Posterior cingulate gyrus (tissue), 11 donors: ENCODE measurements at regions not wholly inside any gene's neighbourhood (a gene's known extent, or its start where the extent isn't known, plus 50 kb on each side); places are given as distances from the start of the nearest gene placed in this dataset.

Experiments
- DNase-seq, 10 donors: peaks; one replicate each; pipeline versions ENCODE4 v3.0.0 to v3.0.0-alpha.2; 2020 to 2021; ENCODE audit warnings: mixed read lengths in 3 of 10
- intact Hi-C: fragments of 100-400 bp; cut with DNase I; formaldehyde crosslinking; loops from one replicate; pipeline ENCODE4 v1.15.1; 2023

GRCh38 chrX:14194711-14195110 is 165.0 kb upstream of the GEMIN8 start:
- no peak for DNase-seq
- intact Hi-C loops = no loop called here

GRCh38 chrX:14193547-14193946 is 163.9 kb upstream of the GEMIN8 start:
- intact Hi-C loops = no loop called here

DNA sequence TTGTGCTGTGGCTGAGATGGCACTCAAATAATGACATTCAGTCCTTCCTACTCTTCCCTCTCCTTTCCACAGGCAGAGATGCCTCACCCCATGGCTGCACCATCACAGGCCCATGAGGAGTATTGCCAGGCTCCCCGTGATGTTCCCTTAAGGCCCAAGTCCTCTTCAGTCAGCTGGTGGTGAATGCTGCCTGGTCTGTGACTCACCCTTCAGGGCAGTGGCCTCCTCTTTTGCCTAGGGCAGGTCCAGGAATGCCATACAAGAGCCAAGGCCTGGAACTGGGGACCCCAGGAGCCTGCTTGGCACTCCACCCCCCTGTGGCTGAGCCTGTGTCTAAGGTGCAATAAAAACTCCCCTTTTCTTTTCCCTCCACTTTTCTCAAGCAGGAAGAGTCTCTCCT is 144.2 kb upstream of the GEMIN8 start:
- intact Hi-C loops = no loop called here

More at GRCh38 chrX:14193547-14193946, 163.9 kb upstream of the GEMIN8 start:
- no peak for DNase-seq

GRCh38 chrX:14164828-14165227 is 135.1 kb upstream of the GEMIN8 start:
- intact Hi-C loops = no loop called here
- DNase-seq = no peak

More for the DNA sequence above, 144.2 kb upstream of the GEMIN8 start:
- no peak for DNase-seq

DNA sequence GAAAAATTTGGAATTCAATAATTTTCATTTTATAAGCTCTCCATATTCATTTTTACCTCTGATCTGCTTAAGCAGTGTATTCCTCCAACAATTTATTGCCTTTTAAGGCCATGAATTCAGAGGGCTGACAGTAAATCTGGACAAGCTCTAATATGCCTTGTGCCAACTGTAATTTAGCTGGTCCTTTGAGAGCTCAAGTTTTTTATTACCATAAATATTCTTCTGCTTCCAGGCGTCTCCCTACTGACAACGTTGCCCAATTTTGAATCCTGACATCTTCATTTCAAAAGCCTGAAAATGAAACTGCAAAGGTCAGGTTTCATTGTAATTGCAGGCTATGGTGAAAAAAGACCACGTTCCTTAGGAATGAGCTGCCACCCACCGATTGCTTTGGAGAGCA is 95.8 kb upstream of the GEMIN8 start:
- intact Hi-C loops = no loop called here
- no peak for DNase-seq

DNA sequence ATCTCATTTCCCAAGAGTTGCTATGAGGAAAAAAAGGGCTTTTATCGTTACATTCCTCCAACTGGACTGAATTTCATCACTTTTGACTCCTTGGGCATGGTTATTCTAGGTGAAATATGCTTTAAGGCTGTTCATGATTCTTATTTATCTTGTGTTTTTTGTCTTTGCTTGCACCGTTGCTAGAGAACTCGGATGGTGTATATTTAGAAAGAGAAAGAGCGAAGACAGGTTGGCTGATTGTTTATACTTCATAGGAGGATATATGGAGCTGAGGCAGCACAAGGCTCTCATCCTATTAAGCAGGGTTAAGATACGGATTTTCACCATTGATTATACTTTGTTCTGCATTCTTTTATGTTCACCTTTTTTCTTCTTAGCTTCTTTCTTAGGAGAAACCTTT is 94.9 kb upstream of the GEMIN8 start:
- no peak for DNase-seq
- intact Hi-C loops = no loop called here

- DNase-seq = peak in 7 of 10 donors; percentile 9 to 73 (median 32)
- intact Hi-C loops = loop anchor here (2.0 kb wide), 2 partner anchors 433 to 1047 kb away; partner anchors contain the start of gene GLRA2
These were observed 66.0 kb upstream of the GEMIN8 start for GRCh38 chrX:14095702-14096101.

- intact Hi-C loops = loop anchor here (2.0 kb wide), 2 partner anchors 435 to 1049 kb away; partner anchors contain the start of gene GLRA2
- no peak for DNase-seq
These were observed 64.5 kb upstream of the GEMIN8 start for GRCh38 chrX:14094191-14094590.

DNA sequence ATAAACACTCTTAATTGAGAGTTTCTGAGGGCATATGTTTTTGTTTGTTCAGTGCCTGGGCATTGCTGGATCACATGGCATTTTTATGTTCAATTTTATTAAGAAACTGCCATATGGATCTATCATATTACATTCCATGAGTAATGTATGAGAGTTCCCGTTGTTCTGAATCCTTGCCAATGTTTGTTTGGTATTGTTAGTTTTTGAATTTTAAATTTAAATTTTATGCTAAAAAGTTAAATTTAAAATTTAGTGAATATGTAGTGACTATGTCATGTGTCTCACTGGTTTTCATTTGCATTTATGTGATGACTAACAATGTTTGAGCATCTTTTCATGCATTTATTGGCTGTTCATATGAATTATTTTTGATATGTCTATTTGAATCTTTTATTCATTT is 54.8 kb upstream of the GEMIN8 start:
- no peak for DNase-seq
- intact Hi-C loops = no loop called here

- intact Hi-C loops = no loop called here
These were observed 54.1 kb upstream of the GEMIN8 start for GRCh38 chrX:14083783-14084182.

GRCh38 chrX:14079891-14080430 is 50.3 kb upstream of the GEMIN8 start:
- intact Hi-C loops = no loop called here
- no peak for DNase-seq

More at GRCh38 chrX:14083783-14084182, 54.1 kb upstream of the GEMIN8 start:
- no peak for DNase-seq
